ENCODE measurements at regions not wholly inside any gene's neighbourhood (a gene's known extent, or its start where the extent isn't known, plus 50 kb on each side); places are given as distances from the start of the nearest gene placed in this dataset.

- DNase-seq (ENCODE audit: low read depth): no peak
- TF ChIP-seq CTCF (conservative IDR thresholded peaks at IDR 0.05; ENCODE audit: low read depth, low read length): no peak
- no peak overlapping the region for H3K4me3 ChIP-seq (ENCODE audit: low read depth, low read length)
Observed at GRCh38 chr6:95071464-95071863, 505.9 kb upstream of the MANEA start.

- no peak for TF ChIP-seq CTCF (conservative IDR thresholded peaks at IDR 0.05; ENCODE audit: low read depth, low read length)
- no peak for DNase-seq (ENCODE audit: low read depth)
- H3K4me3 ChIP-seq (ENCODE audit: low read depth, low read length): no peak overlapping the region
Observed at GRCh38 chr6:95078457-95078856, 498.9 kb upstream of the MANEA start.

- TF ChIP-seq CTCF (conservative IDR thresholded peaks at IDR 0.05; ENCODE audit: low read depth, low read length): no peak
- no peak for DNase-seq (ENCODE audit: low read depth)
- no peak overlapping the region for H3K4me3 ChIP-seq (ENCODE audit: low read depth, low read length)
Observed at GRCh38 chr6:95081231-95081630, 496.1 kb upstream of the MANEA start.

- no peak for TF ChIP-seq CTCF (conservative IDR thresholded peaks at IDR 0.05; ENCODE audit: low read depth, low read length)
- H3K4me3 ChIP-seq (ENCODE audit: low read depth, low read length): no peak overlapping the region
- DNase-seq (ENCODE audit: low read depth): no peak
Observed at GRCh38 chr6:95081949-95082348, 495.4 kb upstream of the MANEA start.

GRCh38 chr6:95083506-95083905 is 493.8 kb upstream of the MANEA start:
- TF ChIP-seq CTCF (conservative IDR thresholded peaks at IDR 0.05; ENCODE audit: low read depth, low read length): no peak
- H3K4me3 ChIP-seq (ENCODE audit: low read depth, low read length): no peak overlapping the region
- no peak for DNase-seq (ENCODE audit: low read depth)

GRCh38 chr6:95084867-95085266 is 492.5 kb upstream of the MANEA start:
- no peak for TF ChIP-seq CTCF (conservative IDR thresholded peaks at IDR 0.05; ENCODE audit: low read depth, low read length)
- no peak for DNase-seq (ENCODE audit: low read depth)
- H3K4me3 ChIP-seq (ENCODE audit: low read depth, low read length): no peak overlapping the region

GRCh38 chr6:95087394-95088097 is 489.8 kb upstream of the MANEA start:
- no peak overlapping the region for H3K4me3 ChIP-seq (ENCODE audit: low read depth, low read length)
- DNase-seq (ENCODE audit: low read depth): peak; percentile 61
- no peak for TF ChIP-seq CTCF (conservative IDR thresholded peaks at IDR 0.05; ENCODE audit: low read depth, low read length)
